Adrenal gland (tissue), 5 donors: ENCODE measurements at regions not wholly inside any gene's neighbourhood (a gene's known extent, or its start where the extent isn't known, plus 50 kb on each side); places are given as distances from the start of the nearest gene placed in this dataset.

Experiments
- POLR2A ChIP-seq, 2 donors: fragments of 450-650 bp; IDR thresholded peaks; one replicate each; pipeline ENCODE4 v1.6.1; 2017; ENCODE audit warnings: antibody characterized with exemption in 2 of 2, mild to moderate bottlenecking in 2 of 2, moderate library complexity in 1 of 2
- TF ChIP-seq, protein P1 (sequence below), 6 experiments: fragments of 450-650 bp in 4 of 6; fragments of 200-600 bp in 2 of 6; sonication (generic) in 1 of 6; IDR thresholded peaks; 1 replicate in 5 of 6; 2 replicates in 1 of 6; pipeline versions ENCODE4 v1.5.1 to v1.8.0; 2016 to 2021; ENCODE audit warnings: antibody characterized with exemption in 6 of 6, mild to moderate bottlenecking in 2 of 6, moderate library complexity in 1 of 6
- donor health status: DM: no; HTN: no; CAD: no.

- TF ChIP-seq, protein P1, sequence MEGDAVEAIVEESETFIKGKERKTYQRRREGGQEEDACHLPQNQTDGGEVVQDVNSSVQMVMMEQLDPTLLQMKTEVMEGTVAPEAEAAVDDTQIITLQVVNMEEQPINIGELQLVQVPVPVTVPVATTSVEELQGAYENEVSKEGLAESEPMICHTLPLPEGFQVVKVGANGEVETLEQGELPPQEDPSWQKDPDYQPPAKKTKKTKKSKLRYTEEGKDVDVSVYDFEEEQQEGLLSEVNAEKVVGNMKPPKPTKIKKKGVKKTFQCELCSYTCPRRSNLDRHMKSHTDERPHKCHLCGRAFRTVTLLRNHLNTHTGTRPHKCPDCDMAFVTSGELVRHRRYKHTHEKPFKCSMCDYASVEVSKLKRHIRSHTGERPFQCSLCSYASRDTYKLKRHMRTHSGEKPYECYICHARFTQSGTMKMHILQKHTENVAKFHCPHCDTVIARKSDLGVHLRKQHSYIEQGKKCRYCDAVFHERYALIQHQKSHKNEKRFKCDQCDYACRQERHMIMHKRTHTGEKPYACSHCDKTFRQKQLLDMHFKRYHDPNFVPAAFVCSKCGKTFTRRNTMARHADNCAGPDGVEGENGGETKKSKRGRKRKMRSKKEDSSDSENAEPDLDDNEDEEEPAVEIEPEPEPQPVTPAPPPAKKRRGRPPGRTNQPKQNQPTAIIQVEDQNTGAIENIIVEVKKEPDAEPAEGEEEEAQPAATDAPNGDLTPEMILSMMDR (IDR thresholded peaks at IDR 0.05) = no peak
- TF ChIP-seq POLR2A (IDR thresholded peaks at IDR 0.05) = no peak
These were observed 232.3 kb upstream of the MKLN1 start for GRCh38 chr7:131095346-131095745.
